PC-3 (cell line): ENCODE measurements at regions not wholly inside any gene's neighbourhood (a gene's known extent, or its start where the extent isn't known, plus 50 kb on each side); places are given as distances from the start of the nearest gene placed in this dataset.

ENCODE experiments used
- ATAC-seq: fragments of 200-7000 bp; cut with Tn5 transposase; 2 replicates; pipeline ENCODE4 v1.9.1; 2020; ENCODE audit warnings: mild to moderate bottlenecking, moderate library complexity
- BruUV-seq: library from RNA; stranded (reverse); fragments of 400-500 nt; replicated peaks from 2 replicates; lab custom pipeline; 2021; lab: Mats Ljungman, UMichigan
- CTCF ChIA-PET: fragments of 300-600 bp; sonication (Branson Sonifier 250); formaldehyde crosslinking; loops from one replicate; lab custom pipeline; 2022; ENCODE audit warnings: antibody characterized with exemption; lab: Charles Lee
- POLR2A ChIA-PET: fragments of 300-600 bp; sonication (Branson Sonifier 250); formaldehyde crosslinking; loops from one replicate; lab custom pipeline; 2022; ENCODE audit warnings: antibody characterized with exemption; ENCODE audit not compliant: unreplicated experiment; lab: Charles Lee
- DNase-seq: peaks from one replicate; pipeline ENCODE4 v3.0.0-alpha.2; 2015
- H2AFZ ChIP-seq: fragments of 300-600 bp; sonication (generic); 2 replicates; pipeline ENCODE4 v1.6.0; 2016; ENCODE audit warnings: antibody characterized with exemption, low read length
- H3F3A ChIP-seq: fragments of 300-600 bp; sonication (generic); one replicate; pipeline ENCODE4 v1.6.0; 2017; ENCODE audit warnings: antibody characterized with exemption, low read length, control low read depth, mild to moderate bottlenecking; ENCODE audit not compliant: unreplicated experiment
- H3K27ac ChIP-seq: fragments of 300-600 bp; sonication (generic); 2 replicates; pipeline ENCODE4 v1.5.1; 2016; ENCODE audit warnings: mild to moderate bottlenecking, low read length
- H3K27me3 ChIP-seq: fragments of 300-600 bp; sonication (generic); 2 replicates; pipeline ENCODE4 v1.6.1; 2016; ENCODE audit warnings: low read length, mixed read lengths
- H3K36me3 ChIP-seq: fragments of 300-600 bp; sonication (generic); 2 replicates; pipeline ENCODE4 v1.6.1; 2016; ENCODE audit warnings: low read depth, mixed run types, low read length, mixed read lengths
- H3K4me1 ChIP-seq: fragments of 300-600 bp; sonication (generic); 2 replicates; pipeline ENCODE4 v1.5.1; 2016; ENCODE audit warnings: low read length; ENCODE audit not compliant: insufficient read depth
- H3K4me2 ChIP-seq: fragments of 300-600 bp; sonication (generic); 2 replicates; pipeline ENCODE4 v1.6.0; 2016; ENCODE audit warnings: low read length
- H3K4me3 ChIP-seq: fragments of 300-600 bp; sonication (generic); 2 replicates; pipeline ENCODE4 v1.5.1; 2016; ENCODE audit warnings: mild to moderate bottlenecking, low read length, mixed read lengths
- H3K79me2 ChIP-seq: fragments of 300-600 bp; sonication (generic); 2 replicates; pipeline ENCODE4 v1.6.1; 2017; ENCODE audit warnings: low read length, mixed read lengths
- H3K9ac ChIP-seq: fragments of 300-600 bp; sonication (generic); 2 replicates; pipeline ENCODE4 v1.6.0; 2016; ENCODE audit warnings: mild to moderate bottlenecking, low read length
- H3K9me2 ChIP-seq: fragments of 300-600 bp; sonication (generic); replicated peaks from 2 replicates; pipeline ENCODE4 v1.6.1; 2016; ENCODE audit warnings: mixed run types, low read length, mixed read lengths
- H3K9me3 ChIP-seq: fragments of 300-600 bp; sonication (generic); 2 replicates; pipeline ENCODE4 v1.6.1; 2016; ENCODE audit warnings: low read length, mixed read lengths
- H4K20me1 ChIP-seq: fragments of 300-600 bp; sonication (generic); 2 replicates; pipeline ENCODE4 v1.6.1; 2016; ENCODE audit warnings: low read length, mixed read lengths
- CTCF ChIP-seq: fragments of 300-600 bp; sonication (generic); conservative IDR thresholded peaks from 2 replicates; pipeline ENCODE4 v1.5.1; 2017; ENCODE audit warnings: antibody characterized with exemption, low read depth, mild to moderate bottlenecking, low read length
- EZH2 ChIP-seq: fragments of 300-600 bp; sonication (generic); IDR thresholded peaks from one replicate; pipeline ENCODE4 v1.6.1; 2017; ENCODE audit warnings: antibody characterized with exemption, mild to moderate bottlenecking, low read length; ENCODE audit not compliant: unreplicated experiment
- EZH2phosphoT487 ChIP-seq: fragments of 300-600 bp; sonication (generic); IDR thresholded peaks from 2 replicates; pipeline ENCODE4 v1.6.1; 2018; ENCODE audit warnings: mild to moderate bottlenecking, antibody characterized with exemption, low read length, borderline replicate concordance
- intact Hi-C: fragments of 100-400 bp; cut with micrococcal nuclease; formaldehyde crosslinking; loops from 2 replicates; pipeline ENCODE4 v1.9.0; 2023

GRCh38 chr1:218030846-218031245, 254.2 kb upstream of the RRP15 start:
- H3F3A ChIP-seq: no peaks in the 10 kb centered on the region
- DNase-seq: no peak
- peaks cover 18% of the 10 kb centered on the region for H3K4me1 ChIP-seq
- BruUV-seq: no TSS peak
- ChIA-PET CTCF (no interaction called here), POLR2A (no interaction called here)
- intact Hi-C loops: no loop called here
- ATAC-seq: no peak
- H3K9ac ChIP-seq: no peak overlapping the region
- no peaks in the 10 kb centered on the region for H3K9me2 ChIP-seq
- H3K27ac ChIP-seq: no peak overlapping the region
- no peak overlapping the region for H3K4me3 ChIP-seq
- H2AFZ ChIP-seq: no peak overlapping the region
- no peaks in the 10 kb centered on the region for H4K20me1 ChIP-seq
- TF ChIP-seq CTCF (no peak), EZH2 (no peak), EZH2phosphoT487 (no peak)
- H3K9me3 ChIP-seq: no peaks in the 10 kb centered on the region
- no peaks in the 10 kb centered on the region for H3K36me3 ChIP-seq
- no peaks in the 10 kb centered on the region for H3K27me3 ChIP-seq
- H3K4me2 ChIP-seq: no peak overlapping the region
- no peaks in the 10 kb centered on the region for H3K79me2 ChIP-seq

GRCh38 chr1:218031901-218032300, 253.2 kb upstream of the RRP15 start:
- ChIA-PET CTCF (no interaction called here), POLR2A (no interaction called here)
- H3K4me1 ChIP-seq: peaks cover 10% of the 10 kb centered on the region
- peak overlapping the region; percentile 53 for H3K4me2 ChIP-seq
- peak overlapping the region; percentile 71 for H2AFZ ChIP-seq
- H3K27ac ChIP-seq: no peak overlapping the region
- H3K9me2 ChIP-seq: no peaks in the 10 kb centered on the region
- no peaks in the 10 kb centered on the region for H3K9me3 ChIP-seq
- no peaks in the 10 kb centered on the region for H4K20me1 ChIP-seq
- DNase-seq: no peak
- H3F3A ChIP-seq: no peaks in the 10 kb centered on the region
- H3K9ac ChIP-seq: no peak overlapping the region
- ATAC-seq: no peak
- BruUV-seq: no TSS peak
- H3K36me3 ChIP-seq: no peaks in the 10 kb centered on the region
- no peak for TF ChIP-seq EZH2
- no peak for TF ChIP-seq CTCF
- no peak for TF ChIP-seq EZH2phosphoT487
- H3K79me2 ChIP-seq: no peaks in the 10 kb centered on the region
- H3K4me3 ChIP-seq: peak overlapping the region; percentile 29; the same call in 1 of the 2 replicates
- H3K27me3 ChIP-seq: no peaks in the 10 kb centered on the region
- intact Hi-C loops: no loop called here

GRCh38 chr1:218034468-218034867, 250.6 kb upstream of the RRP15 start:
- DNase-seq (no peak), ATAC-seq (no peak)
- Histone ChIP-seq H3K4me2 (no peak overlapping the region), H3K9me3 (peaks cover 4% of the 10 kb centered on the region; the same call in 1 of the 2 replicates), H3K27ac (no peak overlapping the region), H3K27me3 (no peaks in the 10 kb centered on the region), H3K4me1 (no peaks in the 10 kb centered on the region), H3K36me3 (no peaks in the 10 kb centered on the region), H2AFZ (no peak overlapping the region), H3K9ac (no peak overlapping the region), H4K20me1 (no peaks in the 10 kb centered on the region), H3F3A (no peaks in the 10 kb centered on the region), H3K79me2 (no peaks in the 10 kb centered on the region), H3K4me3 (no peak overlapping the region), H3K9me2 (no peaks in the 10 kb centered on the region)
- CTCF ChIA-PET: no interaction called here
- POLR2A ChIA-PET: interaction anchor here (0.6 kb wide), 1 partner anchor 138 kb away, joined by 4 read pairs; no protein-coding TSS in a partner anchor
- no TSS peak for BruUV-seq
- intact Hi-C loops: no loop called here
- TF ChIP-seq CTCF (no peak), EZH2 (no peak), EZH2phosphoT487 (no peak)
